Ascending aorta (tissue), 2 donors: ENCODE measurements at regions not wholly inside any gene's neighbourhood (a gene's known extent, or its start where the extent isn't known, plus 50 kb on each side); places are given as distances from the start of the nearest gene placed in this dataset.
A peak's percentile ranks its signal among the peaks of the same experiment; 100 is the strongest.

ENCODE experiments used
- DNase-seq, 2 donors: peaks; one replicate each; pipeline ENCODE4 v3.0.0-alpha.2; 2019; ENCODE audit warnings: low spot score in 2 of 2
- H3K27ac ChIP-seq, 2 donors: fragments of 200-600 bp; sonication (generic); one replicate each; pipeline ENCODE4 v1.5.1; 2016 to 2017; ENCODE audit warnings: mild to moderate bottlenecking in 1 of 2
- H3K27me3 ChIP-seq: fragments of 200-600 bp; sonication (generic); one replicate; pipeline ENCODE4 v1.5.1; 2017
- H3K36me3 ChIP-seq, 2 donors: fragments of 200-600 bp; sonication (generic); one replicate each; pipeline ENCODE4 v1.5.1; 2016
- H3K4me1 ChIP-seq, 2 donors: fragments of 200-600 bp; sonication (generic); one replicate each; pipeline ENCODE4 v1.5.1; 2016 to 2017; ENCODE audit warnings: mild to moderate bottlenecking in 1 of 2
- H3K4me3 ChIP-seq, 2 donors: fragments of 200-600 bp; sonication (generic); one replicate each; pipeline ENCODE4 v1.5.1; 2016 to 2017; ENCODE audit warnings: mild to moderate bottlenecking in 1 of 2
- H3K9me3 ChIP-seq, 2 donors: fragments of 200-600 bp; sonication (generic); one replicate each; pipeline ENCODE4 v1.5.1; 2016
- CTCF ChIP-seq, 3 experiments: fragments of 200-600 bp in 2 of 3; fragments of 450-650 bp in 1 of 3; sonication (generic) in 2 of 3; IDR thresholded peaks; one replicate each; pipeline ENCODE4 v1.5.1; 2016 to 2019; ENCODE audit warnings: antibody characterized with exemption in 3 of 3, mild to moderate bottlenecking in 1 of 3, moderate library complexity in 1 of 3
- intact Hi-C: fragments of 100-400 bp; cut with DNase I; formaldehyde crosslinking; loops from one replicate; pipeline ENCODE4 v1.15.1; 2023

- Histone ChIP-seq H3K9me3 (no peaks in the 10 kb centered on the region), H3K4me3 (peak overlapping the region in 1 of 2 donors; percentile 36), H3K4me1 (peaks cover 0 to 3% of the 10 kb centered on the region in 2 donors), H3K36me3 (no peaks in the 10 kb centered on the region), H3K27ac (no peak overlapping the region), H3K27me3 (no peaks in the 10 kb centered on the region)
- intact Hi-C loops, result no loop called here
- peak; percentile 76 to 94 (median 93) for TF ChIP-seq CTCF (IDR thresholded peaks at IDR 0.05)
- DNase-seq, result peak in 1 of 2 donors; percentile 91
Measured at GRCh38 chr11:76721755-76722677, 51.5 kb upstream of the LRRC32 start.

- Histone ChIP-seq H3K4me3 (no peak overlapping the region), H3K4me1 (peaks cover 0 to 3% of the 10 kb centered on the region in 2 donors), H3K9me3 (no peaks in the 10 kb centered on the region), H3K27me3 (no peaks in the 10 kb centered on the region), H3K36me3 (no peaks in the 10 kb centered on the region), H3K27ac (no peak overlapping the region)
- intact Hi-C loops, result no loop called here
- no peak for DNase-seq
- TF ChIP-seq CTCF (IDR thresholded peaks at IDR 0.05), result no peak
Measured at GRCh38 chr11:76723142-76723541, 52.6 kb upstream of the LRRC32 start.

- Histone ChIP-seq H3K36me3 (no peaks in the 10 kb centered on the region), H3K4me3 (no peak overlapping the region), H3K27me3 (no peaks in the 10 kb centered on the region), H3K9me3 (no peaks in the 10 kb centered on the region), H3K27ac (no peak overlapping the region), H3K4me1 (peaks cover 0 to 3% of the 10 kb centered on the region in 2 donors)
- no peak for DNase-seq
- intact Hi-C loops, result no loop called here
- no peak for TF ChIP-seq CTCF (IDR thresholded peaks at IDR 0.05)
Measured at GRCh38 chr11:76723548-76723947, 53.0 kb upstream of the LRRC32 start.

- Histone ChIP-seq H3K4me1 (peaks cover 0 to 3% of the 10 kb centered on the region in 2 donors), H3K4me3 (no peak overlapping the region), H3K27me3 (no peaks in the 10 kb centered on the region), H3K27ac (no peak overlapping the region), H3K36me3 (no peaks in the 10 kb centered on the region), H3K9me3 (no peaks in the 10 kb centered on the region)
- intact Hi-C loops, result no loop called here
- no peak for DNase-seq
- no peak for TF ChIP-seq CTCF (IDR thresholded peaks at IDR 0.05)
Measured at GRCh38 chr11:76724171-76724768, 53.7 kb upstream of the LRRC32 start.

- intact Hi-C loops, result no loop called here
- TF ChIP-seq CTCF (IDR thresholded peaks at IDR 0.05), result no peak
Measured at GRCh38 chr11:76728227-76728626, 54.9 kb upstream of the TSKU start.

More at GRCh38 chr11:76728227-76728626, 54.9 kb upstream of the TSKU start:
- H3K36me3 ChIP-seq, result no peaks in the 10 kb centered on the region
- no peaks in the 10 kb centered on the region for H3K27me3 ChIP-seq
- no peak overlapping the region for H3K27ac ChIP-seq
- H3K4me3 ChIP-seq, result no peak overlapping the region
- H3K4me1 ChIP-seq, result no peaks in the 10 kb centered on the region
- no peaks in the 10 kb centered on the region for H3K9me3 ChIP-seq
- DNase-seq, result no peak
